HUDEP-2 (cell line): ENCODE measurements at regions not wholly inside any gene's neighbourhood (a gene's known extent, or its start where the extent isn't known, plus 50 kb on each side); places are given as distances from the start of the nearest gene placed in this dataset.

Experiments
- DNase-seq, 76 experiments: peaks; one replicate each; lab custom pipeline; 2025; ENCODE audit not compliant: unreplicated experiment in 76 of 76; lab: John Stamatoyannopoulos, UW

GRCh38 chr2:64331849-64332699, 121.9 kb upstream of the LGALSL start:
- DNase-seq, result no peak

- DNase-seq, result no peak
Observed at GRCh38 chr2:64336171-64336570, 117.8 kb upstream of the LGALSL start.

DNA sequence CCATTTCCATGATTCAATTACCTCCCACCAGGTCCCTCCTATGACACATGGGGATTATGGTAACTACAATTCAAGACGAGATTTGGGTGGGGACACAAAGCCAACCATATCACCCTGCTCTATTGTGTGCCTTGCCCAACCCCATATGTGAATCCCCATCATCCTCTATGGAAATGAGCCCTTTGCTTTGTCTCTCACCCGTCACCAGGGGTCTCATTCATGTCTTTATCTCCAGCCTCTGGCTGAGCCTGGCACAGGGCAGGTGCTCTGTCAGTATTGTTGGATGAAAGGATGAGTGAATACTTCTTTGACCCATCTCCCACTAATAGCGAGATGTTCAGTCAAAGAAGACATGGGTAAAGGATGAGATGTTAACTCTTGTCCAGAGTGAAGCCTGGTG, 116.6 kb upstream of the LGALSL start:
- DNase-seq, result no peak

- DNase-seq, result no peak
Observed at GRCh38 chr2:64338108-64338507, 115.9 kb upstream of the LGALSL start.

DNA sequence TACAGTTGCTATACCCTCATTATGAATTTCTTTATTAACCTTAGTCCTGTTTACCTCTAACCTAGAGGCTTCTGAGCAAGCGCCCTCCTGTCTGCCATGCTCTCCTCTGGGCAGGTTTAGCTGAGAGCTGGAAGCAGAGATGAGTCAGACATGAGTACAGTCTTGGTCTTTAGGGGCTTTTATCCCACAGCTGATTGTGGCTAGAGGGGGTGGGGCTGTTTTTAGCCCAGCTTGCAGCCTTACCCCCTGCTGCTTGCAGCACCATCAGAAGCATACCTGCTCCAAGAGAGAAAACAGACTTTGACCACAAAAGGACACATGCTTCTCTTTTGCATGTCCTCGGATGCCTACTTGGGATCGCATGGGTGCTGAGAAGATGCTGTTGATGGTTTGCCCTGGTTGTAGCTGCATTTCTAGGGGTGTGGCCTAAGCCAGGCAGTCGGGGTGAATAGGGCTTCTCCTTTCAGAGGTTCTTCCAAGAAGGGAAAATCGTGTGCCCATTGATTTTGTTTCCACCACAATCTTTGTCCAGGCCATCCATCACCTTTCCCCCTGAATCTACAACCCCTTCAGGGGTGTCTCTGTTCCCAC, 115.0 kb upstream of the LGALSL start:
- no peak for DNase-seq

DNA sequence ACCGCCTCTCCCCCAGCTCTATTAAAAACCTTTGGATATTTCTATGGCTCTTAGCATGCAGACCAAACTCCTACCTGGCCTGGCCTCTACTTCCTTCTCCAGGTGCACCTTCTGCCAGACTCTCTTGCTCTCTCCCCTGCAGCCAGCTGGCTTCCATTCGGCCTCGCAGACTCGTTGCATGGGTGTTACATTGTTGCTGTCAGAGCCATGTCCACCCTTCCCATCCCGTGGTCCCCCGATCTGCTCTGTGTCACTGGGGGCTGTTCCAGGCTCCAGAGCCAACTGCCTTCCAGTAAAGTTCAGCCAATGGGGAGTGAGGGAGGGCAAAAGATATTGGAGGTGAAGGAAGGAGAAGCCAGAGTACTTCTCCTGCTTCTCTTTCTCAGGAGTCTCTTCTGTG, 112.5 kb upstream of the LGALSL start:
- DNase-seq, result no peak

GRCh38 chr2:64342195-64343099, 111.5 kb upstream of the LGALSL start:
- DNase-seq, result no peak

- no peak for DNase-seq
Observed at GRCh38 chr2:64344999-64345576, 108.9 kb upstream of the LGALSL start.

GRCh38 chr2:64345998-64346397, 108.0 kb upstream of the LGALSL start:
- DNase-seq, result no peak

DNA sequence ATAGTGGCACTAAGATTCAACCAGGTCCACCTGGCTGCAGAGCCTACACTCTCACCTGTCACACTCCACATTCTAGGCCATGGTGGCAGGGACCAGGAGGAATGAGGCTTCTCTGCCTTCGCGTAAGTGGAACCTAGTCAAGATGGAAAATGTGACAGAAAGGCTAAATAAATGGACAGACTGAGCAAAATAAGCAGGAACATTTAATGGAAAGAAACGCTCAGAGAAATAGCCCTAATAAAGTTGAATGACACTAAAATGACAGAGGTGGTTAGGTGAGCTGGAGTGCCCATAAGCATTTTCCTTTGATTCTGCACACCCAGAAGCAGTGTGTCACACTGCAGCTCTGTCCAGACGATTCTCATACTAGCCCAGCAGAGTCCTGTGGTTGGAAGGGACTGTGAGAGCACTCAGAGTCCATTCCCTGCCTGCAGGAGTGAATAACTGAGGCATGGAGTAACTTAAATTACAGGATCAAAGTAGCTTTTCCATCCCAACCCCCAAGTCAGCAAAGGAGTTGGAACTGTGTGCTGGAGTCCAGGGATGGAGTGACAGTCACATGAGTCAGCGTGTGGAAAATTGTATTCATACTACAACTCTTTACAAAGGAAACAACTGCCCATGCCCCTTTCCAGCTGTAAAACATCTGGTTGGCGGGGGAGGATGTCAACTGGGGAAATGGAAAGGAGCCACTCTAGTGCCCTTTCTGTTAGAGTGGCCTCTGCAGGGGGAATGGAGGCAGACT, 105.4 kb upstream of the LGALSL start:
- DNase-seq, result no peak

DNA sequence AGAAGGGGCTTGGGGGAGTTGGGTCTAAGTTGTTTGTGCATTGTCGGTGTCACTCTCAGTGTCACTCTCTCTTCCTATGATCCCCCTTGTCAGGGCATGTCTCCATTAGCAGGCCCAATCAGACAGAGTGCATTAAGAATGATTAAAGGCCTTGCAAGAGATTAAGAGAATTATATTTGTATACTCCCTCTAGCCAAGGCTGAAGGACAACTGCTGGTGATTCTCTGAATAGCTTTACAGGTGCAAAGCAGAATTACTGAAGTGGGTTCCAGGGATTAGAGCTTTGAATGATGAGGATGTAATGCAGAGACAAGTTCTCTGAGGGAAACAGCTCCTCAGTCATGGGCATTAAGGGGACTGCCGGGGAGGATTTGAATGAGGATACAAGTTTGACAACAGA, 104.8 kb upstream of the LGALSL start:
- DNase-seq, result no peak

DNA sequence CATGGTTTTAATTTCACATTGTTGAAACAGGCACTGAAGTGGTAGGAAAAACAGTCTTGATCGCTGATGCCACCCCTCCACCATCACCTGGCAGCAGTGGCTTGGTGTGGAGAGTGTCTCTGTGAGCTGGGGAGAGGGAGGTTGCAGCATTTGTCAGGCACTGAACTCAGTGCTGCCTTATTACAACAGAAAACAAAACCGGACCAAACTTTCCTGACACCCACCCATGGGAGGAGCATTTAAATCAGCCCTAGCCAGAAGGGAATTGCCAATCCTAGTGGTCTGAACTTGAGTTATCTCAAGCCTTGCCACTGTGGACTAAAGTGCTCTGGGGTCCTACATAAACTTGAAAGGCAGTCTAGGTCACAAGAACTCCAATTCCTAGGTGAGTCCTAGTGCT, 103.0 kb upstream of the LGALSL start:
- no peak for DNase-seq

DNA sequence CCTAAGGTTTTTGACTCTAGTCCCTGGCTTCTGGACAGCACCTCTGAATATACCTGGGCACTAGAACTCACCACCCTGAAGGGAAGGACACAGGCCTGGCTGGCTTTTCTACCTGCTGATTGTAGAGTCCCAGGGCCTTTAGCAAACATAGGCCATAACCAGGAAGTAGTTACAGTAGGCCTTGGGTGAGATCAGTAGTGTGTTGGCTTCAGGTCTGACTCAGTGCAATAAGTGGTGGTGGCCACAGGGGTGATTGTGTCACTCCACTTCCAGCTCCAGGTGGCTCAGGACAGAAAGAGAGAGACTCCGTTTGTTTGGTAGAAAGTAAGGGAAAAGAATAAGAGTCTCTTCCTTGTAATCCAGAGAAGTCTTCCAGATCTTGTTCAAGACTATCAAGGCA, 101.7 kb upstream of the LGALSL start:
- no peak for DNase-seq

- DNase-seq, result no peak
Observed at GRCh38 chr2:64354857-64355680, 98.9 kb upstream of the LGALSL start.

GRCh38 chr2:64356906-64357305, 97.1 kb upstream of the LGALSL start:
- no peak for DNase-seq

DNA sequence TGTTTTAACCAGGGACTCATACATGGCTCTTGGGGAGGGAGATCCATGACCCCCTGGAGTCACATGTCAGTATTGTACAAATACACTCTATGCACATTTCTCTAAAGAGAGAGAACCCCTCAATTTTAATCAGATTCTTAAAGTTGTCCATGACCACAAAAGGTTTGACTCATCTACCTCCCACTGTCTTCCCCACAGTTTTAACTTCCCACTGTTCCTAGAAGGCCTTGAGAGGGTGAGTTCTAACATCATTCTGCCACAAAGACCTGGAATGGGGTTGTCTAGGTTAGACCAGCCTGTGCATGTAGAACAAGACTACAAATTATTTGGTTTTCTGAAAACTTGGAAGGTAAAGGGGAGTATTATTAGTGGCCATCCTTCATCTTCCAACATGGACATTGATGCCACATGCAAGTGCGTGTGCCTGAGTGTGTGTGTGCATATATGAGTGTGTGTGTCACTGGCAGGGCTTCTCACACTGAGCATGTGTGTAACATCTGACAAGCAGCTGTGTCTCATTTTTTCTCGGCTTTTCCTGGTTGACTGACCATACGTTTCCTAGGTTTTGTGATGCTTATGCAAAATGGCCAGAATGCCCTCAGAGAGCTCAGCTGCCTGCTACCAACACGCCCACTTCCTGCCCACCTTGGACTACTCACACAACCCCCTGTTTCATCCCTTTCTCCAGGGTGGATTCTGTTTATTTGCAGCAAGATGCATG, 94.6 kb upstream of the LGALSL start:
- DNase-seq, result no peak

GRCh38 chr2:64359892-64360657, 93.9 kb upstream of the LGALSL start:
- no peak for DNase-seq
